Mesothelial cell of epicardium (in vitro differentiated cells): ENCODE measurements at regions not wholly inside any gene's neighbourhood (a gene's known extent, or its start where the extent isn't known, plus 50 kb on each side); places are given as distances from the start of the nearest gene placed in this dataset.

Experiments
- DNase-seq, 2 experiments: peaks; one replicate each; pipeline ENCODE4 v3.0.0; 2021; ENCODE audit warnings: low spot score in 2 of 2; ENCODE audit not compliant: unreplicated experiment in 2 of 2
- H3K27ac Mint-ChIP-seq: 2 replicates; pipeline ENCODE4 v1.8.0; 2021; ENCODE audit warnings: mixed read lengths
- H3K27me3 Mint-ChIP-seq: 2 replicates; pipeline ENCODE4 v1.8.0; 2021; ENCODE audit warnings: low read depth, mixed read lengths
- H3K36me3 Mint-ChIP-seq: 2 replicates; pipeline ENCODE4 v1.8.0; 2021; ENCODE audit warnings: mixed read lengths
- H3K4me1 Mint-ChIP-seq: 2 replicates; pipeline ENCODE4 v1.8.0; 2021; ENCODE audit warnings: mixed read lengths
- H3K4me3 Mint-ChIP-seq: 2 replicates; pipeline ENCODE4 v1.8.0; 2021; ENCODE audit warnings: mild to moderate bottlenecking, moderate library complexity, mixed read lengths
- H3K9me3 Mint-ChIP-seq: 2 replicates; pipeline ENCODE4 v1.8.0; 2021; ENCODE audit warnings: mixed read lengths
- TF ChIP-seq, protein P1 (sequence below): fragments of 200-600 bp; sonication (generic); IDR thresholded peaks from one replicate; pipeline ENCODE4 v1.5.0; 2021; ENCODE audit warnings: antibody characterized with exemption; ENCODE audit not compliant: unreplicated experiment

DNA sequence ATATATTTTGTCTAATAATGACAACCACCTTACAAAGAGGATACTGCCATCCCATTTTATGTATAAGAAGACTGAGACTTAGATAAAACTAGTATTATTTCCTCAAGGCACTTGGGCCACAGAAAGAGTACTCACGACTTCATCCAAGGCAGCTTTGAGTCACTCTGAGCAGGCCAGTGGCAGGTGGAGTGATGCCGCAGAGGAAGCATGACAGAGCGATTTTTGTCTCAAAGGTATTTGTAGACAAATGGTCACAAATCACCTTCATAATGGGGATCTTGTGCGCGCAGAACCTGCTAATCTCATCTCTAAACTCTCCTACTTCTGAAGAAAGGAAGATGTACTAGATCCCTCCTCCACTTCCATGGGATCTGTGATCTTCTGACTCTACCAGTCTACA, 113.2 kb upstream of the NAMPT start:
- no peak for DNase-seq
- peaks cover 25% of the 10 kb centered on the region for H3K27me3 Mint-ChIP-seq
- peaks cover 3% of the 10 kb centered on the region for H3K9me3 Mint-ChIP-seq
- H3K4me1 Mint-ChIP-seq: no peaks in the 10 kb centered on the region
- TF ChIP-seq, protein P1, sequence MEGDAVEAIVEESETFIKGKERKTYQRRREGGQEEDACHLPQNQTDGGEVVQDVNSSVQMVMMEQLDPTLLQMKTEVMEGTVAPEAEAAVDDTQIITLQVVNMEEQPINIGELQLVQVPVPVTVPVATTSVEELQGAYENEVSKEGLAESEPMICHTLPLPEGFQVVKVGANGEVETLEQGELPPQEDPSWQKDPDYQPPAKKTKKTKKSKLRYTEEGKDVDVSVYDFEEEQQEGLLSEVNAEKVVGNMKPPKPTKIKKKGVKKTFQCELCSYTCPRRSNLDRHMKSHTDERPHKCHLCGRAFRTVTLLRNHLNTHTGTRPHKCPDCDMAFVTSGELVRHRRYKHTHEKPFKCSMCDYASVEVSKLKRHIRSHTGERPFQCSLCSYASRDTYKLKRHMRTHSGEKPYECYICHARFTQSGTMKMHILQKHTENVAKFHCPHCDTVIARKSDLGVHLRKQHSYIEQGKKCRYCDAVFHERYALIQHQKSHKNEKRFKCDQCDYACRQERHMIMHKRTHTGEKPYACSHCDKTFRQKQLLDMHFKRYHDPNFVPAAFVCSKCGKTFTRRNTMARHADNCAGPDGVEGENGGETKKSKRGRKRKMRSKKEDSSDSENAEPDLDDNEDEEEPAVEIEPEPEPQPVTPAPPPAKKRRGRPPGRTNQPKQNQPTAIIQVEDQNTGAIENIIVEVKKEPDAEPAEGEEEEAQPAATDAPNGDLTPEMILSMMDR: no peak
- no peak overlapping the region for H3K27ac Mint-ChIP-seq
- H3K36me3 Mint-ChIP-seq: no peaks in the 10 kb centered on the region
- no peak overlapping the region for H3K4me3 Mint-ChIP-seq

DNA sequence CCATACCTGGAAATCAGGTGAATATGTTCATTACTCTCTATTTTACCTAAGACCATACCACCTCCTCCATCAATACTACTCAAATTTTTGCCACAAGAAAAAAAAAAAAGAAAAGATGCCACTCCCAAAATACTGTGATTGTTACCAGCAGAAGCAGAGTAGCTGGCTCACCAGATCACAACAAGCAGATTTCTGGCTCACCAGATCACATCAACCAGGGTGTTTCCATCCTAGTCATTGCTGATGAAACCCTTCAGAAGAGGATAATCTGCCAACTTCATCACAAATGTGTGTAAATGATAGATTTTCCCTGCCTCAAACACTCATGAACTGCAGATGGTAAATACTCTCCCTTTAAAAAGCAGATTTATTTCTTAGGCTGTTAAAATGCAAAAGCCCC, 109.7 kb upstream of the NAMPT start:
- H3K27me3 Mint-ChIP-seq: peaks cover 17% of the 10 kb centered on the region
- H3K4me3 Mint-ChIP-seq: no peak overlapping the region
- H3K36me3 Mint-ChIP-seq: no peaks in the 10 kb centered on the region
- no peak for DNase-seq
- H3K27ac Mint-ChIP-seq: no peak overlapping the region
- TF ChIP-seq, protein P1: no peak
- H3K9me3 Mint-ChIP-seq: peaks cover 3% of the 10 kb centered on the region
- no peaks in the 10 kb centered on the region for H3K4me1 Mint-ChIP-seq

DNA sequence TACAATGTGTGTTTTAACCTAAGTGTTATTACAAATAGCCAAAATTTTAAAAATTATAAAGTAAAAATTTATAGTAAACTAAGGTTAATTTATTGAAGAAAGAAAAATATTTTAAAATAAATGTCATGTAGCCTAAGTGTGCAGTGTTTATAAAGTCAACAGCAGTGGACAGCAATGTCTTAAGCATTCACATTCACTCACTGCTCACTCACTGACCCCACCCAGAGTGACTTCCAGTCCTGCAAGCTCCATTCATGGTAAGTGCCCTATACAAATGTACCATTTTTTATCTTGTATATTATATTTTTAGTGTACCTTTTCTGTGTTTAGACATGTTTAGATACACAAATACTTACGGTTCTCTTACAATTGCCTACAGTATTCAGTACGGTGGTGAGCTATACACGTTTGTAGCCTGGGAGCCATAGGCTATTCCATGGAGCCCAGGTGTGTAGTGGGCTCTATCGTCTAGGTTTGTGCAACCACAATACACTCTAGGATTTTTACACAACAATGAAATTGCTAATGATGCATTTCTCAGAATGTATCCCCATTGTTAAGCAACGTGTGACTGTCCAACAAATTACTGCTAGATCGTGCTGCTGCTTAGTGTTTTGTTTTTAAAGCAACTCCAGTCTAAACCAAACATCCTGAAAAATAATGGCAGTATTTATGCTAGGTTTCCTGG, 108.9 kb upstream of the NAMPT start:
- H3K9me3 Mint-ChIP-seq: peaks cover 3% of the 10 kb centered on the region
- no peak for DNase-seq
- H3K4me3 Mint-ChIP-seq: no peak overlapping the region
- no peaks in the 10 kb centered on the region for H3K36me3 Mint-ChIP-seq
- no peak overlapping the region for H3K27ac Mint-ChIP-seq
- TF ChIP-seq, protein P1: no peak
- H3K4me1 Mint-ChIP-seq: no peaks in the 10 kb centered on the region
- peaks cover 15% of the 10 kb centered on the region for H3K27me3 Mint-ChIP-seq

DNA sequence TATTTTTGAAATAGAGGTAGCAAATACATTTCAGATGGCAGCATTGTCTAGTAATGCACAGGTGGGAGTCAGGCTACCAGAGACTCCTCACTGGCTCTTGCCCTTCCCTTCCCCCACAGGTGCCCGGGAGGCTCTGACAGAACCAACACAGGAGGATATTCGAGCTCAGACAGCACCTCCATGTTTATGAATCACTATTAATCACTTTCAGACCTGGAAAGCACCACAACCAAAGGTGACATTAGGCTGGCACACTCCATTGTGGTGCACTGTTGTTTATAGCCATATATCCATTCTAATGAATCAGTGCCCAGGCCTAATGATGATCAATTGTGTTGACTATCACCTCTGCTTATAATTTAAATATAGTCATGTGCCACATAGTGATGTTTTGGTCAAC, 107.8 kb upstream of the NAMPT start:
- TF ChIP-seq, protein P1: no peak
- Mint-ChIP-seq H3K36me3 (no peaks in the 10 kb centered on the region), H3K4me1 (no peaks in the 10 kb centered on the region), H3K9me3 (peaks cover 3% of the 10 kb centered on the region), H3K27ac (no peak overlapping the region), H3K4me3 (no peak overlapping the region), H3K27me3 (peaks cover 10% of the 10 kb centered on the region)
- no peak for DNase-seq

DNA sequence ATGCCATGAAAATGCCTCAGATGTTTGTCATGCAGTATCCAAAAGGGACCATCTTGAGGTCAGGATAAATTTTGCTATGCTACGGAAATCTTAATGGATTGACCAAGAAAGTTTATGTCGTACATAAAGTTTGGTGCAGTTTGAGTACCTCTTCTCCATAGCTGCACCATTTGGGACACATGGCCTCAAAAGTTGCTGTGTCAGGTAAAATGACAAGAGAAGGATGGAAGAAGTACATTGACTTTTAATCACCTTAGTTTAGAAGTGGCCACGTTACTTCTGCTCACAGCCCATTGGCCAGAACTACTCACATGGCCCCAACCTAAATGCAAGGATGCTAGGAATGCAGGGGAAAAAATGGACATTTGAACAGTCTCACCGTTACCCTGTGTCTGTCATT, 107.4 kb upstream of the NAMPT start:
- Mint-ChIP-seq H3K27me3 (peaks cover 10% of the 10 kb centered on the region), H3K27ac (no peak overlapping the region), H3K4me3 (no peak overlapping the region), H3K9me3 (peaks cover 3% of the 10 kb centered on the region), H3K4me1 (no peaks in the 10 kb centered on the region), H3K36me3 (no peaks in the 10 kb centered on the region)
- DNase-seq: no peak
- TF ChIP-seq, protein P1: no peak

DNA sequence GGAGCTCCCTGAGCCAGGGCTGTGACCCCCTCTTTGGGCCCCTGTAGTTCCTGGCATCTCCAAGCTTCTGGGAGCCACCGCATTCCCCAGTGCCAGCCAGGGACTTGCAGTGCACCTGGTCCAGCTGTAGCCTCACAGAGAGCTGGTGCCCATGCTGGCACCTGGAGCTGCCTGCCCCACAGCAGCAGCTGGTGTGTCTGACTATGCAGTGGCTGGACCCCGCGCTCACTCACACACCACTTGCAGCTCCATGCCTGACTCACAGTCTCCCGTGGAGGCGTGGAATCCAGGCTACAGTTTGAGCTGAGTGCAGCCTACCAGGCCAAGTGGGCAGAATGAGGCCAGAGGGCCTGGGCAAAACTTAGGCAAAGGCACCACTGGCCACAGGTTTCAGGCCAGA, 102.2 kb upstream of the NAMPT start:
- no peak for DNase-seq
- Mint-ChIP-seq H3K27me3 (peaks cover 4% of the 10 kb centered on the region), H3K36me3 (no peaks in the 10 kb centered on the region), H3K4me3 (no peak overlapping the region), H3K27ac (no peak overlapping the region), H3K4me1 (no peaks in the 10 kb centered on the region), H3K9me3 (peaks cover 4% of the 10 kb centered on the region)
- TF ChIP-seq, protein P1: no peak
